ENCODE measurements at regions not wholly inside any gene's neighbourhood (a gene's known extent, or its start where the extent isn't known, plus 50 kb on each side); places are given as distances from the start of the nearest gene placed in this dataset.

GRCh38 chr10:114728325-114728724 lies 70.2 kb upstream of the ABLIM1 start:
- DNase-seq (ENCODE audit: low spot score) = no peak
- Histone ChIP-seq H3K27ac (ENCODE audit: low read depth, low read length, poor library complexity, severe bottlenecking) (no peak overlapping the region), H3K36me3 (ENCODE audit: insufficient read depth, low read length) (no peaks in the 10 kb centered on the region), H3K79me2 (ENCODE audit: insufficient read depth, low read depth, low read length) (no peaks in the 10 kb centered on the region), H3K4me2 (ENCODE audit: low read length) (no peak overlapping the region), H3K4me3 (ENCODE audit: low read depth, low read length, poor library complexity, severe bottlenecking) (no peak overlapping the region), H3K9me3 (ENCODE audit: low read length) (no peaks in the 10 kb centered on the region), H3K9me2 (ENCODE audit: insufficient read depth, low read length) (no peaks in the 10 kb centered on the region), H4K20me1 (ENCODE audit: insufficient read depth, low read length) (no peaks in the 10 kb centered on the region), H3K4me1 (ENCODE audit: insufficient read depth, low read length, poor library complexity, severe bottlenecking) (no peaks in the 10 kb centered on the region), H2AFZ (ENCODE audit: low read length) (no peak overlapping the region)
- ChIA-PET POLR2A (interaction anchor here (0.6 to 1.1 kb wide), 5 partner anchors 11 to 991 kb away, joined by 3 to 5 read pairs (median 4); no protein-coding TSS in a partner anchor), CTCF (ENCODE audit: unreplicated experiment) (no interaction called here)
- intact Hi-C loops (cut with micrococcal nuclease; ENCODE audit: unreplicated experiment) = no loop called here
- TF ChIP-seq CTCF (conservative IDR thresholded peaks at IDR 0.05; ENCODE audit: low read length) = no peak
- no peak for TF ChIP-seq EZH2phosphoT487 (IDR thresholded peaks at IDR 0.05; ENCODE audit: borderline replicate concordance, low read depth, low read length)
- BruUV-seq (replicated peaks) = no TSS peak

GRCh38 chr10:114729103-114729659 lies 71.1 kb upstream of the ABLIM1 start:
- ChIA-PET POLR2A (interaction anchor here (0.6 to 1.1 kb wide), 4 partner anchors 10 to 990 kb away, joined by 3 to 5 read pairs (median 4); no protein-coding TSS in a partner anchor), CTCF (ENCODE audit: unreplicated experiment) (no interaction called here)
- Histone ChIP-seq H3K9me3 (ENCODE audit: low read length) (no peaks in the 10 kb centered on the region), H3K4me1 (ENCODE audit: insufficient read depth, low read length, poor library complexity, severe bottlenecking) (no peaks in the 10 kb centered on the region), H3K79me2 (ENCODE audit: insufficient read depth, low read depth, low read length) (no peaks in the 10 kb centered on the region), H3K4me2 (ENCODE audit: low read length) (no peak overlapping the region), H3K36me3 (ENCODE audit: insufficient read depth, low read length) (no peaks in the 10 kb centered on the region), H3K27ac (ENCODE audit: low read depth, low read length, poor library complexity, severe bottlenecking) (no peak overlapping the region), H3K4me3 (ENCODE audit: low read depth, low read length, poor library complexity, severe bottlenecking) (no peak overlapping the region), H4K20me1 (ENCODE audit: insufficient read depth, low read length) (no peaks in the 10 kb centered on the region), H3K9me2 (ENCODE audit: insufficient read depth, low read length) (no peaks in the 10 kb centered on the region), H2AFZ (ENCODE audit: low read length) (no peak overlapping the region)
- intact Hi-C loops (cut with micrococcal nuclease; ENCODE audit: unreplicated experiment) = no loop called here
- no TSS peak for BruUV-seq (replicated peaks)
- TF ChIP-seq EZH2phosphoT487 (IDR thresholded peaks at IDR 0.05; ENCODE audit: borderline replicate concordance, low read depth, low read length) = no peak
- no peak for TF ChIP-seq CTCF (conservative IDR thresholded peaks at IDR 0.05; ENCODE audit: low read length)
- no peak for DNase-seq (ENCODE audit: low spot score)

GRCh38 chr10:114730291-114730690 lies 72.2 kb upstream of the ABLIM1 start:
- H3K9me2 ChIP-seq (ENCODE audit: insufficient read depth, low read length) = no peaks in the 10 kb centered on the region
- no peaks in the 10 kb centered on the region for H3K36me3 ChIP-seq (ENCODE audit: insufficient read depth, low read length)
- H4K20me1 ChIP-seq (ENCODE audit: insufficient read depth, low read length) = no peaks in the 10 kb centered on the region
- BruUV-seq (replicated peaks) = no TSS peak
- CTCF ChIA-PET (ENCODE audit: unreplicated experiment) = no interaction called here
- no peak for TF ChIP-seq EZH2phosphoT487 (IDR thresholded peaks at IDR 0.05; ENCODE audit: borderline replicate concordance, low read depth, low read length)
- no peak for TF ChIP-seq CTCF (conservative IDR thresholded peaks at IDR 0.05; ENCODE audit: low read length)
- intact Hi-C loops (cut with micrococcal nuclease; ENCODE audit: unreplicated experiment) = no loop called here
- no peak overlapping the region for H3K4me2 ChIP-seq (ENCODE audit: low read length)
- no peak for DNase-seq (ENCODE audit: low spot score)
- POLR2A ChIA-PET = interaction anchor here (0.7 kb wide), 2 partner anchors 19 to 253 kb away, joined by 3 to 6 read pairs; no protein-coding TSS in a partner anchor
- no peak overlapping the region for H2AFZ ChIP-seq (ENCODE audit: low read length)
- H3K9me3 ChIP-seq (ENCODE audit: low read length) = no peaks in the 10 kb centered on the region
- H3K27ac ChIP-seq (ENCODE audit: low read depth, low read length, poor library complexity, severe bottlenecking) = no peak overlapping the region
- no peak overlapping the region for H3K4me3 ChIP-seq (ENCODE audit: low read depth, low read length, poor library complexity, severe bottlenecking)
- H3K79me2 ChIP-seq (ENCODE audit: insufficient read depth, low read depth, low read length) = no peaks in the 10 kb centered on the region
- no peaks in the 10 kb centered on the region for H3K4me1 ChIP-seq (ENCODE audit: insufficient read depth, low read length, poor library complexity, severe bottlenecking)
